CD4-positive, alpha-beta T cell (primary cell): ENCODE measurements at regions not wholly inside any gene's neighbourhood (a gene's known extent, or its start where the extent isn't known, plus 50 kb on each side); places are given as distances from the start of the nearest gene placed in this dataset.

Experiments used
- ATAC-seq: fragments of 200-7000 bp; cut with Tn5 transposase; one replicate; pipeline ENCODE4 v1.10.0; 2022; ENCODE audit warnings: mild to moderate bottlenecking; ENCODE audit not compliant: poor library complexity
- CTCF ChIA-PET: fragments of 350-600 bp; sonication (Branson Sonifier 250); formaldehyde crosslinking; loops from one replicate; lab custom pipeline; 2021; ENCODE audit warnings: antibody characterized with exemption, inconsistent platforms; lab: Charles Lee
- POLR2A ChIA-PET: fragments of 350-600 bp; sonication (Branson Sonifier 250); formaldehyde crosslinking; loops from one replicate; lab custom pipeline; 2021; ENCODE audit warnings: antibody characterized with exemption, inconsistent platforms; lab: Charles Lee
- DNase-seq, 14 experiments: peaks; one replicate each; pipeline ENCODE4 v3.0.0-alpha.2; 2013 to 2020; ENCODE audit warnings: mixed read lengths in 2 of 14
- H3K27ac ChIP-seq, 2 donors: one replicate each; pipeline versions ENCODE4 v1.5.1 to v1.7.0; 2013; ENCODE audit warnings: low read length in 2 of 2, low read depth in 1 of 2, mild to moderate bottlenecking in 1 of 2
- H3K27me3 ChIP-seq, 2 experiments: 1 replicate in 1 of 2; 2 replicates in 1 of 2; pipeline versions ENCODE4 v1.6.1 to v1.7.0; 2013; ENCODE audit warnings: low read length in 2 of 2, control low read depth in 1 of 2, mild to moderate bottlenecking in 1 of 2, moderate library complexity in 1 of 2; ENCODE audit not compliant: insufficient read depth in 2 of 2, control insufficient read depth in 1 of 2
- H3K36me3 ChIP-seq: one replicate; pipeline ENCODE4 v1.6.1; 2013; ENCODE audit warnings: low read length, control low read depth; ENCODE audit not compliant: insufficient read depth
- H3K4me1 ChIP-seq: one replicate; pipeline ENCODE4 v1.6.1; 2013; ENCODE audit warnings: low read length, control low read depth; ENCODE audit not compliant: insufficient read depth
- H3K4me3 ChIP-seq: one replicate; pipeline ENCODE4 v1.5.1; 2013; ENCODE audit warnings: mild to moderate bottlenecking, low read length, moderate library complexity
- H3K9me3 ChIP-seq, 2 experiments: 1 replicate in 1 of 2; 2 replicates in 1 of 2; pipeline versions ENCODE4 v1.6.1 to v1.7.0; 2013; ENCODE audit warnings: low read length in 2 of 2, mild to moderate bottlenecking in 2 of 2, control low read depth in 1 of 2, moderate library complexity in 1 of 2; ENCODE audit not compliant: control insufficient read depth in 1 of 2, insufficient read depth in 1 of 2
- H3K27ac Mint-ChIP-seq: one replicate; pipeline ENCODE4 v1.8.0; 2020; ENCODE audit warnings: mixed read lengths
- H3K27me3 Mint-ChIP-seq: one replicate; pipeline ENCODE4 v1.8.0; 2021; ENCODE audit warnings: mixed read lengths
- H3K36me3 Mint-ChIP-seq: one replicate; pipeline ENCODE4 v1.8.0; 2021; ENCODE audit warnings: low read depth, mixed read lengths
- H3K4me1 Mint-ChIP-seq: one replicate; pipeline ENCODE4 v1.8.0; 2021; ENCODE audit warnings: low read depth, mixed read lengths
- H3K4me3 Mint-ChIP-seq: one replicate; pipeline ENCODE4 v1.8.0; 2020; ENCODE audit warnings: mild to moderate bottlenecking, mixed read lengths
- H3K9me3 Mint-ChIP-seq: one replicate; pipeline ENCODE4 v1.8.0; 2020; ENCODE audit warnings: mixed read lengths
- intact Hi-C, 2 experiments: fragments of 100-400 bp; cut with DNase I in 1 of 2; cut with micrococcal nuclease in 1 of 2; formaldehyde crosslinking; loops; one replicate each; pipeline versions ENCODE4 v1.15.1 to v1.9.0; 2023 to 2025; cut with DNase I, micrococcal nuclease
- TF ChIP-seq, protein P1 (sequence below): fragments of 200-600 bp; IDR thresholded peaks from one replicate; pipeline ENCODE4 v1.8.0; 2022; ENCODE audit warnings: antibody characterized with exemption, mild to moderate bottlenecking

DNA sequence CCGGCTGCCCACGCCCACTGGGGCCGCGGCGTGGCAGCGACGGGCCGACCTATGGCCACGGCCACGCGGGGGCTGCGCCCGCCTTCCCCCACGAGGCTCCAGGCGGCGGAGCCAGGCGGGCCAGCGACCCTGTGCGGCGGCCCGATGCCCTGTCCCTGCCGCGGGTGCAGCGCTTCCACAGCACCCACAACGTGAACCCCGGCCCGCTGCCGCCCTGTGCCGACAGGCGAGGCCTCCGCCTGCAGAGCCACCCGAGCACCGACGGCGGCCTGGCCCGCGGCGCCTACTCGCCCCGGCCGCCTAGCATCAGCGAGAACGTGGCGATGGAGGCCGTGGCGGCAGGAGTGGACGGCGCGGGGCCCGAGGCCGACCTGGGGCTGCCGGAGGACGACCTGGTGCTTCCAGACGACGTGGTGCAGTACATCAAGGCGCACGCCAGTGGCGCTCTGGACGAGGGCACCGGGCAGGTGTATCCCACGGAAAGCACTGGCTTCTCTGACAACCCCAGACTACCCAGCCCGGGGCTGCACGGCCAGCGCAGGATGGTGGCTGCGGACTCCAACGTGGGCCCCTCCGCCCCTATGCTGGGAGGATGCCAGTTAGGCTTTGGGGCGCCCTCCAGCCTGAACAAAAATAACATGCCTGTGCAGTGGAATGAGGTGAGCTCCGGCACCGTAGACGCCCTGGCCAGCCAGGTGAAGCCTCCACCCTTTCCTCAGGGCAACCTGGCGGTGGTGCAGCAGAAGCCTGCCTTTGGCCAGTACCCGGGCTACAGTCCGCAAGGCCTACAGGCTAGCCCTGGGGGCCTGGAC lies 253.2 kb downstream of the GLI2 start:
- CTCF ChIA-PET = no interaction called here
- no peaks in the 10 kb centered on the region for H3K36me3 ChIP-seq
- H3K27ac ChIP-seq = no peak overlapping the region
- H3K27me3 ChIP-seq = peaks cover 0 to 4% of the 10 kb centered on the region in 2 experiments
- Mint-ChIP-seq H3K4me3 (no peak overlapping the region), H3K36me3 (no peaks in the 10 kb centered on the region), H3K4me1 (no peaks in the 10 kb centered on the region), H3K27ac (no peak overlapping the region), H3K9me3 (no peaks in the 10 kb centered on the region), H3K27me3 (no peaks in the 10 kb centered on the region)
- H3K4me1 ChIP-seq = no peaks in the 10 kb centered on the region
- POLR2A ChIA-PET = no interaction called here
- peaks cover 0 to 29% of the 10 kb centered on the region in 2 experiments for H3K9me3 ChIP-seq
- ATAC-seq = no peak
- no peak for DNase-seq
- TF ChIP-seq, protein P1, sequence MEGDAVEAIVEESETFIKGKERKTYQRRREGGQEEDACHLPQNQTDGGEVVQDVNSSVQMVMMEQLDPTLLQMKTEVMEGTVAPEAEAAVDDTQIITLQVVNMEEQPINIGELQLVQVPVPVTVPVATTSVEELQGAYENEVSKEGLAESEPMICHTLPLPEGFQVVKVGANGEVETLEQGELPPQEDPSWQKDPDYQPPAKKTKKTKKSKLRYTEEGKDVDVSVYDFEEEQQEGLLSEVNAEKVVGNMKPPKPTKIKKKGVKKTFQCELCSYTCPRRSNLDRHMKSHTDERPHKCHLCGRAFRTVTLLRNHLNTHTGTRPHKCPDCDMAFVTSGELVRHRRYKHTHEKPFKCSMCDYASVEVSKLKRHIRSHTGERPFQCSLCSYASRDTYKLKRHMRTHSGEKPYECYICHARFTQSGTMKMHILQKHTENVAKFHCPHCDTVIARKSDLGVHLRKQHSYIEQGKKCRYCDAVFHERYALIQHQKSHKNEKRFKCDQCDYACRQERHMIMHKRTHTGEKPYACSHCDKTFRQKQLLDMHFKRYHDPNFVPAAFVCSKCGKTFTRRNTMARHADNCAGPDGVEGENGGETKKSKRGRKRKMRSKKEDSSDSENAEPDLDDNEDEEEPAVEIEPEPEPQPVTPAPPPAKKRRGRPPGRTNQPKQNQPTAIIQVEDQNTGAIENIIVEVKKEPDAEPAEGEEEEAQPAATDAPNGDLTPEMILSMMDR = no peak
- intact Hi-C loops = no loop called here
- no peak overlapping the region for H3K4me3 ChIP-seq

DNA sequence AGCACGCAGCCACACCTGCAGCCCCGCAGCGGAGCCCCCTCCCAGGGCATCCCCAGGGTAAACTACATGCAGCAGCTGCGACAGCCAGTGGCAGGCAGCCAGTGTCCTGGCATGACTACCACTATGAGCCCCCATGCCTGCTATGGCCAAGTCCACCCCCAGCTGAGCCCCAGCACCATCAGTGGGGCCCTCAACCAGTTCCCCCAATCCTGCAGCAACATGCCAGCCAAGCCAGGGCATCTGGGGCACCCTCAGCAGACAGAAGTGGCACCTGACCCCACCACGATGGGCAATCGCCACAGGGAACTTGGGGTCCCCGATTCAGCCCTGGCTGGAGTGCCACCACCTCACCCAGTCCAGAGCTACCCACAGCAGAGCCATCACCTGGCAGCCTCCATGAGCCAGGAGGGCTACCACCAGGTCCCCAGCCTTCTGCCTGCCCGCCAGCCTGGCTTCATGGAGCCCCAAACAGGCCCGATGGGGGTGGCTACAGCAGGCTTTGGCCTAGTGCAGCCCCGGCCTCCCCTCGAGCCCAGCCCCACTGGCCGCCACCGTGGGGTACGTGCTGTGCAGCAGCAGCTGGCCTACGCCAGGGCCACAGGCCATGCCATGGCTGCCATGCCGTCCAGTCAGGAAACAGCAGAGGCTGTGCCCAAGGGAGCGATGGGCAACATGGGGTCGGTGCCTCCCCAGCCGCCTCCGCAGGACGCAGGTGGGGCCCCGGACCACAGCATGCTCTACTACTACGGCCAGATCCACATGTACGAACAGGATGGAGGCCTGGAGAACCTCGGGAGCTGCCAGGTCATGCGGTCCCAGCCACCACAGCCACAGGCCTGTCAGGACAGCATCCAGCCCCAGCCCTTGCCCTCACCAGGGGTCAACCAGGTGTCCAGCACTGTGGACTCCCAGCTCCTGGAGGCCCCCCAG lies 254.1 kb downstream of the GLI2 start:
- Mint-ChIP-seq H3K36me3 (no peaks in the 10 kb centered on the region), H3K27me3 (no peaks in the 10 kb centered on the region), H3K9me3 (no peaks in the 10 kb centered on the region), H3K27ac (no peak overlapping the region), H3K4me1 (no peaks in the 10 kb centered on the region), H3K4me3 (no peak overlapping the region)
- peaks cover 0 to 29% of the 10 kb centered on the region in 2 experiments for H3K9me3 ChIP-seq
- no peaks in the 10 kb centered on the region for H3K4me1 ChIP-seq
- TF ChIP-seq, protein P1 = no peak
- no peak overlapping the region for H3K27ac ChIP-seq
- H3K4me3 ChIP-seq = no peak overlapping the region
- H3K27me3 ChIP-seq = peaks cover 0 to 4% of the 10 kb centered on the region in 2 experiments
- ChIA-PET CTCF (no interaction called here), POLR2A (no interaction called here)
- intact Hi-C loops = no loop called here
- DNase-seq = no peak
- no peak for ATAC-seq
- H3K36me3 ChIP-seq = no peaks in the 10 kb centered on the region

DNA sequence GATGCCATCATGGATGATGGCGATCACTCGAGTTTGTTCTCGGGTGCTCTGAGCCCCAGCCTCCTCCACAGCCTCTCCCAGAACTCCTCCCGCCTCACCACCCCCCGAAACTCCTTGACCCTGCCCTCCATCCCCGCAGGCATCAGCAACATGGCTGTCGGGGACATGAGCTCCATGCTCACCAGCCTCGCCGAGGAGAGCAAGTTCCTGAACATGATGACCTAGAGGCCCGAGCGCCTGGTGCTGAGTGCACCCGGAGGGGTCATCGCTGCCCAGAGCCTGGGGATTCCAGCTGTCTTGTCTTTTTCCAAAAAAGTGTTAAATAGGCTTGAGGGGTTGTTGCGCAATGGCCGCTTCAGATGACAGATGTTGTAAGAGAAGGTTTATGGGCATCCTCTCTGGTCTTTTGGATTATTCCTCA lies 254.8 kb downstream of the GLI2 start:
- no peaks in the 10 kb centered on the region for H3K27me3 Mint-ChIP-seq
- intact Hi-C loops = no loop called here
- H3K9me3 ChIP-seq = peaks cover 0 to 29% of the 10 kb centered on the region in 2 experiments
- ChIA-PET CTCF (no interaction called here), POLR2A (no interaction called here)
- no peak overlapping the region for H3K4me3 Mint-ChIP-seq
- no peak overlapping the region for H3K27ac ChIP-seq
- H3K4me1 Mint-ChIP-seq = no peaks in the 10 kb centered on the region
- no peaks in the 10 kb centered on the region for H3K9me3 Mint-ChIP-seq
- H3K27me3 ChIP-seq = peaks cover 0 to 4% of the 10 kb centered on the region in 2 experiments
- H3K4me3 ChIP-seq = no peak overlapping the region
- no peaks in the 10 kb centered on the region for H3K36me3 ChIP-seq
- H3K4me1 ChIP-seq = no peaks in the 10 kb centered on the region
- no peak for DNase-seq
- TF ChIP-seq, protein P1 = no peak
- no peak for ATAC-seq
- no peaks in the 10 kb centered on the region for H3K36me3 Mint-ChIP-seq
- no peak overlapping the region for H3K27ac Mint-ChIP-seq
